ENCODE measurements at regions not wholly inside any gene's neighbourhood (a gene's known extent, or its start where the extent isn't known, plus 50 kb on each side); places are given as distances from the start of the nearest gene placed in this dataset.
A peak's percentile ranks its signal among the peaks of the same experiment; 100 is the strongest.

DNA sequence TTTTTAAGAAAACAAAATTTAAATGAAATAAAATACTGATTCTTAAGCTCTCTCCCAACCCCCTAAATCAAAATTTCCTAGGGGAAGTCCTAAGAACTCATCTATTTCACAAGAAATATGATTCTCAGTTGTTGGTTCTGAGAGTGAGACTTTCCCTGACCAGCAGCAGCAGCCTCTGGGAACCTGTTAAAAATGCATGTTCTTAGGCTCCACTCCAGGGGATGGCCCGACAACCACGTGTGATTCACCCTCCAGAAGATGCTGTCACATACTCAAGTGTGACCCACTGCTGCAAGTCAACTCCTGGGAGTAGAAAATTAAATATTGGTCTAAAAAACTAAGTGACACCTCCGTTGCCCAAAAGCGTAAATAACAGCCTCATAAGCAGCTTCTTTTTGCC is 343.2 kb upstream of the NR2F2 start:
- Histone ChIP-seq H3K27me3 (ENCODE audit: low read depth) (no peaks in the 10 kb centered on the region), H3K4me3 (no peak overlapping the region), H3K9me3 (replicated peaks) (no peaks in the 10 kb centered on the region), H3K27ac (replicated peaks) (peak overlapping the region; percentile 56), H3K4me1 (no peaks in the 10 kb centered on the region), H3K36me3 (no peaks in the 10 kb centered on the region)
- intact Hi-C loops (cut with micrococcal nuclease), result no loop called here
- no peak for DNase-seq
- no peak for TF ChIP-seq CTCF (IDR thresholded peaks at IDR 0.05; ENCODE audit: borderline replicate concordance)

DNA sequence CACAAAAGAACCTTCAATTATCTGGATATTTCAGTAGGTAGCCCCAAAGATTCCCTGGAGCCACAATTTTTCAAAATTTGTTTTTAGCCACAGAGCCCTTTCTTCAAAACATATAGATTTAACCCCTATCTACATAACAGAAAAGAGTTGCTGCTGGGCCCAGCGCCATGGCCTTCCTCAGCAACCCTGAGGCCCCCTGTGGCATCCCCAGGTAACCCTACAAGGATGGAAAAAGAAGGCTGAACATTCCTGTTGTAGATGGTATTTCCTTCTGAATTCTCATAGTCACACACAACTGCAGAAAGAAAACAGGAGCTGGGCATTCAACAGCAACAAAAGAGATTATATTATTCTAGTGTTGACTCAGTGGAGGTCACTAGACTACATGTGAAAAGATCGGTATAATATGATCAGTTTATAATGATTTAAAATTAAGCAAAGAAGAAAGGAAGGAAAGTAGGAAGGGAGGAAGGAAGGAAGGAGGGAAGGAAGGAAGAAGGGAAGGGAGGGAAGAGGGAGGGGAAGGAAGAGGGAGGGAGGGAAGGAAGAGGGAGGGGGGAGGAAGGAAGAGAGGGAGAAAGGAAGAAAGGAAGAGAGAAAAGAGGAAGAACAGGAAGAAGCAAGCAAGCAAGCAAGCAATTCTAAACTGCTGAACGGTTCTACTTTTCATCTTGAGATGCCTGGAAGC is 342.5 kb upstream of the NR2F2 start:
- H3K27ac ChIP-seq (replicated peaks), result peak overlapping the region; percentile 56
- no peak for DNase-seq
- no peaks in the 10 kb centered on the region for H3K27me3 ChIP-seq (ENCODE audit: low read depth)
- H3K36me3 ChIP-seq, result no peaks in the 10 kb centered on the region
- H3K4me3 ChIP-seq, result no peak overlapping the region
- H3K9me3 ChIP-seq (replicated peaks), result no peaks in the 10 kb centered on the region
- TF ChIP-seq CTCF (IDR thresholded peaks at IDR 0.05; ENCODE audit: borderline replicate concordance), result no peak
- no peaks in the 10 kb centered on the region for H3K4me1 ChIP-seq
- intact Hi-C loops (cut with micrococcal nuclease), result no loop called here

GRCh38 chr15:95988574-95988887 is 342.0 kb upstream of the NR2F2 start:
- Histone ChIP-seq H3K27ac (replicated peaks) (peak overlapping the region; percentile 56), H3K27me3 (ENCODE audit: low read depth) (no peaks in the 10 kb centered on the region), H3K4me1 (no peaks in the 10 kb centered on the region), H3K9me3 (replicated peaks) (no peaks in the 10 kb centered on the region), H3K36me3 (no peaks in the 10 kb centered on the region), H3K4me3 (no peak overlapping the region)
- no peak for DNase-seq
- TF ChIP-seq CTCF (IDR thresholded peaks at IDR 0.05; ENCODE audit: borderline replicate concordance), result no peak
- intact Hi-C loops (cut with micrococcal nuclease), result no loop called here

DNA sequence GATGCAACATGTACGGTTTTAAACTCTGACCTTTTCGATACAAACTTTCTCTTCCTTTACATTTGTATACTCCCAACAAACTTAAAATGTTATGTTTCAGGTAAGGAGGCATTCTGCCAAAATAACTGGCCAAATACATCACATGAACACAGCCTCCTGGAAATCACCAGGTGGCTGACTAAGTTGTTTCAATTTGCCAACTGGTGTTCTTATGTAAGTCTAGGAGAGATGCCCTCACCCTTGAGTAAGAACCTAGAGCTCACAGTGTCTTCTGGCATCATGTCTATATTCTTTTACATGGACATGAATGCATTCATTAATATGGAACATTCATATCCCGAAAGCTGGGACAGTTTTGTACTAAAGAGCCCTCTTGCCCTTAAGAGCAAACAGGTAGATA is 341.1 kb upstream of the NR2F2 start:
- Histone ChIP-seq H3K4me3 (no peak overlapping the region), H3K9me3 (replicated peaks) (no peaks in the 10 kb centered on the region), H3K36me3 (no peaks in the 10 kb centered on the region), H3K27me3 (ENCODE audit: low read depth) (no peaks in the 10 kb centered on the region), H3K4me1 (no peaks in the 10 kb centered on the region), H3K27ac (replicated peaks) (peak overlapping the region; percentile 42)
- no peak for DNase-seq
- no peak for TF ChIP-seq CTCF (IDR thresholded peaks at IDR 0.05; ENCODE audit: borderline replicate concordance)
- intact Hi-C loops (cut with micrococcal nuclease), result no loop called here

DNA sequence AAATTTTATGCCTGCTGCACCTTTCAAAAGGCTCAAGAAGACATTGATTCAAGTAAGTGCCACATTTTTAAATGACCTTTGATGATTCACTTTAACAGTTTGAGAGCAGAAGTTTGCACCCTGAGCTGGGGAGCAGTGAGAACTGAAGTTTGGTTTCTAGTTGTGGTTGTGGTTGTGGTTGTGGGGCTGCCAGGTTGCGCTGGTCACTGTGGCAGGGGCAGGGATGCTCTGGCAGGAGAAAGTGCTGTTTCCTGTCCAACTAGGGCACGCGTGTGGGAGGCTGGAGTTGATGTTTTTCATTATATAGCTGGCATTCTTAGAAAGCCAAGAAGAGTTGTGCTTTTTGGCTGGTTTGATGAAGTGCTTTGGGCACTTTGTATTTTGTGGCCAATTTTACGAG is 339.7 kb upstream of the NR2F2 start:
- Histone ChIP-seq H3K36me3 (no peaks in the 10 kb centered on the region), H3K27ac (replicated peaks) (no peak overlapping the region), H3K4me1 (no peaks in the 10 kb centered on the region), H3K9me3 (replicated peaks) (no peaks in the 10 kb centered on the region), H3K4me3 (no peak overlapping the region), H3K27me3 (ENCODE audit: low read depth) (no peaks in the 10 kb centered on the region)
- TF ChIP-seq CTCF (IDR thresholded peaks at IDR 0.05; ENCODE audit: borderline replicate concordance), result no peak
- no peak for DNase-seq
- intact Hi-C loops (cut with micrococcal nuclease), result no loop called here

Measured in left ventricle myocardium inferior (tissue), 1 donor.